Pancreas (tissue), 10 donors: ENCODE measurements at regions not wholly inside any gene's neighbourhood (a gene's known extent, or its start where the extent isn't known, plus 50 kb on each side); places are given as distances from the start of the nearest gene placed in this dataset.

ENCODE experiments used
- ATAC-seq, 4 donors: fragments of 200-7000 bp; cut with Tn5 transposase; one replicate each; pipeline versions ENCODE4 v1.8.0 to v1.9.1; 2020; ENCODE audit warnings: mild to moderate bottlenecking in 4 of 4, moderate library complexity in 4 of 4
- DNase-seq, 6 donors: peaks; one replicate each; pipeline ENCODE4 v3.0.0-alpha.2; 2020
- FAIRE-seq: peaks from 2 replicates; lab custom pipeline; 2012; peaks lifted over from hg19 to GRCh38; lab: Jason Lieb, UNC
- H3K27ac ChIP-seq, 4 donors: fragments of 200-600 bp; sonication (generic); 1 replicate in 3 of 4; 2 replicates in 1 of 4; pipeline versions ENCODE4 v1.5.0 to v1.8.0; 2020
- H3K27me3 ChIP-seq, 4 donors: fragments of 200-600 bp; one replicate each; pipeline ENCODE4 v1.8.0; 2021
- H3K36me3 ChIP-seq, 3 donors: fragments of 200-600 bp; sonication (generic) in 1 of 3; one replicate each; pipeline versions ENCODE4 v1.5.0 to v1.8.0; 2020 to 2021
- H3K4me1 ChIP-seq, 3 donors: fragments of 200-600 bp; one replicate each; pipeline ENCODE4 v1.8.0; 2021
- H3K4me3 ChIP-seq, 4 donors: fragments of 200-600 bp; sonication (generic) in 2 of 4; one replicate each; pipeline versions ENCODE4 v1.5.0 to v1.8.0; 2020 to 2021
- H3K9me3 ChIP-seq, 4 donors: fragments of 200-600 bp; one replicate each; pipeline ENCODE4 v1.8.0; 2021
- WGBS, 2 donors: extraction: QIAGEN DNeasy Blood & Tissue Kit; methylation state at CpG; one replicate each; pipeline ENCODE4 v1.1.7; 2013; 5-methylcytosine and 5-hydroxymethylcytosine counted together
- intact Hi-C, 3 donors: fragments of 100-400 bp; cut with DNase I; formaldehyde crosslinking; loops; one replicate each; pipeline versions ENCODE4 v1.11.1 to v1.14.2; 2022
- TF ChIP-seq, protein P1 (sequence below), 4 donors: fragments of 200-600 bp; sonication (generic) in 3 of 4; IDR thresholded peaks; one replicate each; pipeline versions ENCODE4 v1.5.0 to v1.8.0; 2021; ENCODE audit warnings: antibody characterized with exemption in 4 of 4
- donor health status: healthy with polysubstance abuse.
- donor health status: DM: no; HTN: no; CAD: no; lungs with moderate emphysema.
- donor health status: DM: no; HTN: no; CAD: no.
- donor health status: control.
- donor health status: control.
- donor health status: Bipolar disorder and iron deficiency.
- donor health status: DM: yes; HTN: yes; CAD: no.
- donor health status: DM: no; HTN: no; CAD: no.
- donor health status: DM: no; HTN: no; CAD: no.
- donor health status: DM: yes; HTN: yes; CAD: no.

DNA sequence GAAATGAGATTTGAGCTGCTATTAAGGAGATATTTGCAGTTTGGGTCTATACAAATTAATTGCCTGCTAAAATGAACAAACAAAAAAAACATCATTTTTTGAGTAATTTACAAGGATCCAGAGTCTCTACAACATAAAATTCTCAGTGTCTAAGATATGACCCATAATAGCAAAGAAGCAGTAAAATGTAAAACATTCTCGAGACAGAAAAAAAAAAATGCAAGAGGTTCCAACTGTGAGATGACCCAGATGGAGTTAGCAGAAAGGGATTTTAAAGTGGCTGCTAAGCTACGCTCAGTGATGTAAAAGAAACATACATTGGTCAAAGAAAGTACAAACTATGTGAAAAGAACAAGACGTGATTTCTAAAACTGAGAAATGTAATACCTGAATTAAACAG, 471.0 kb downstream of the SH2D4B start:
- H3K4me1 ChIP-seq = no peaks in the 10 kb centered on the region
- DNase-seq (no peak), FAIRE-seq (no peak), ATAC-seq (no peak)
- no peak overlapping the region for H3K4me3 ChIP-seq
- intact Hi-C loops = no loop called here
- TF ChIP-seq, protein P1, sequence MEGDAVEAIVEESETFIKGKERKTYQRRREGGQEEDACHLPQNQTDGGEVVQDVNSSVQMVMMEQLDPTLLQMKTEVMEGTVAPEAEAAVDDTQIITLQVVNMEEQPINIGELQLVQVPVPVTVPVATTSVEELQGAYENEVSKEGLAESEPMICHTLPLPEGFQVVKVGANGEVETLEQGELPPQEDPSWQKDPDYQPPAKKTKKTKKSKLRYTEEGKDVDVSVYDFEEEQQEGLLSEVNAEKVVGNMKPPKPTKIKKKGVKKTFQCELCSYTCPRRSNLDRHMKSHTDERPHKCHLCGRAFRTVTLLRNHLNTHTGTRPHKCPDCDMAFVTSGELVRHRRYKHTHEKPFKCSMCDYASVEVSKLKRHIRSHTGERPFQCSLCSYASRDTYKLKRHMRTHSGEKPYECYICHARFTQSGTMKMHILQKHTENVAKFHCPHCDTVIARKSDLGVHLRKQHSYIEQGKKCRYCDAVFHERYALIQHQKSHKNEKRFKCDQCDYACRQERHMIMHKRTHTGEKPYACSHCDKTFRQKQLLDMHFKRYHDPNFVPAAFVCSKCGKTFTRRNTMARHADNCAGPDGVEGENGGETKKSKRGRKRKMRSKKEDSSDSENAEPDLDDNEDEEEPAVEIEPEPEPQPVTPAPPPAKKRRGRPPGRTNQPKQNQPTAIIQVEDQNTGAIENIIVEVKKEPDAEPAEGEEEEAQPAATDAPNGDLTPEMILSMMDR (IDR thresholded peaks at IDR 0.05) = no peak
- no peaks in the 10 kb centered on the region for H3K9me3 ChIP-seq
- no peak overlapping the region for H3K27ac ChIP-seq
- no peaks in the 10 kb centered on the region for H3K27me3 ChIP-seq
- WGBS, 2 donors = 60 to 69% methylated on average over 3 of the region's 3 CpGs
- no peaks in the 10 kb centered on the region for H3K36me3 ChIP-seq

DNA sequence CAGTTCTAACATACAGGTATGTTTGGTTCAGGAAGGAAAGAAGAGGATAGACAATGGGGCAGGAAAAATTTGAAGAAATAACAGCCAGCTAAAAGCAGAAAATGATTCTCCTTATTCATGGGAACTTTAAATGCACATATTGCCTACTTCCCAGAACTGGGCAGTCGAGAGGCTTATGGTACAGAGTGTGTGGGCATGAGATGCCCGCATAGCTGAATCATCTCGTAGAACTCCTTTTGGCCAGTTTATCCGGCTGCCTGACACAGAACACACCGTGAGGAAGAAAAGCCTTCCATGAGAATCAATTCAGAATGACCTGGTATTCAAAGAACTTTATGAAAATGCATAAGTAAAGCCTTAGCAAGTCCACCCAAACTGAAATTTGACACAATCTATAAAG, 471.6 kb downstream of the SH2D4B start:
- TF ChIP-seq, protein P1 (IDR thresholded peaks at IDR 0.05) = no peak
- WGBS, 2 donors = 77 to 88% methylated on average over 5 of the region's 5 CpGs
- no peak overlapping the region for H3K4me3 ChIP-seq
- no peaks in the 10 kb centered on the region for H3K36me3 ChIP-seq
- FAIRE-seq (no peak), ATAC-seq (no peak), DNase-seq (no peak)
- H3K9me3 ChIP-seq = no peaks in the 10 kb centered on the region
- intact Hi-C loops = no loop called here
- no peak overlapping the region for H3K27ac ChIP-seq
- H3K4me1 ChIP-seq = no peaks in the 10 kb centered on the region
- H3K27me3 ChIP-seq = no peaks in the 10 kb centered on the region

DNA sequence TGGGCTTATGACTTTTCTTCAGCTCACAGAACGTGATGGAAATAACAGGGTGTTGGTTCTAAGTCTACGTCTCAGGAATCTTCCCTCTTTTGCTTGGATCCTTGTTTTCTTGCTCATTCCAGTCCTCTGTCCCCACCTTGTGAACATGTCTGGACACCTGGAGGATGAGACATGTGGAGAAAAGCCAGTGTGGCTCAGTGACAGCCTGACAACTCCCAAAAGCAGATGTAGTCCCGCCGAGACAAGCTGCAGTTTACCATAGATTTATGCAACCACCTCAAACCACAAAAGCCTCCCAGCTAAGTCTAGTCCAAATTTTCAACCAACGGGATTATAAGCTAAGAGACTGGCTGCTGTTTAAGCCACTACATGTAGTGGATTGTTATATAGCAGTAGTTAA, 476.1 kb downstream of the SH2D4B start:
- intact Hi-C loops = no loop called here
- Histone ChIP-seq H3K4me1 (no peaks in the 10 kb centered on the region), H3K36me3 (no peaks in the 10 kb centered on the region), H3K27me3 (no peaks in the 10 kb centered on the region), H3K27ac (no peak overlapping the region), H3K4me3 (no peak overlapping the region), H3K9me3 (no peaks in the 10 kb centered on the region)
- FAIRE-seq (no peak), DNase-seq (no peak), ATAC-seq (no peak)
- TF ChIP-seq, protein P1 (IDR thresholded peaks at IDR 0.05) = no peak
- 62 to 75% methylated on average over 5 of the region's 5 CpGs for WGBS, 2 donors

DNA sequence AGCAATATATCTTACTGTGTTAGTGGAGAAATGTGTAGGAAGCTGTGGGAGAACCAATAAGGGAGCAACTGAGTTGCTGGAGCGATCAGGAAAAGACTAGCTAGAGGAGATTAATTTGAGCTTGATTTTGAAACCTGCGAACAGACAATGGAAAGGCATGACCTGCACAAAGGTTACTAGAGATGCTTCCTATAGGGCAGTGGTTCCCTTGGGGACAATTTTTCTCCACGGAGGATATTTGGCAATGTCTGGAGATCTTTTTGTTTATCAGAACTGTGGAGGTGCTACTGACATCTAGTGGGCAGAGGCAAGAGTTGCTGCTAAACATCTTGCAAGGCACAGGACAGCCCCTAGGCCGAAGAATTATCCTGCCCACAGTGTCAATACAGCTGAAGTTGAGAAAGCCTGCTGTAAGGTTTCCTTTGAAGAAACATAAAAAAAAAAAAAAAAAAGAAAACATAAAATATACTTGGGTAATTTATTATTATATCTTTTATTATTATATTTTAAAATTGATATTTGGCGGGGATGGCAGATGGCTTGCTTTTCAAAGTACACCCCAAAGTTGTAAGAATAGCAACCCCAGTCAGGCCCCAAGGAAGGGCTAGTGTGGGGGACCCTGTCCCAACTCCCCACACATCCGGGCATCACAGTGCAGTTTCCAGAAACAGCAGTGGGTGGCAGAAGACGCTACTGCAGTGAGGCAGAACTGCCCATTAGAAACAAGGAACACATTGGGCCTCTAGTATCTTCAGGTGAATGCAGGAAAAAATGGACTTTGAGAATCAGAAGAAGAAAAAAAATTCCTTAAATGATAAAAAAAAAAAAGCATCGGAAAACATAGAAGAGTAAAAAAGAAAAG, 481.6 kb downstream of the SH2D4B start:
- DNase-seq (peak in 2 of 6 donors; percentile 2 to 23), FAIRE-seq (no peak), ATAC-seq (peak; percentile 58 to 88 (median 82))
- WGBS, 2 donors = 52 to 55% methylated on average over 8 of the region's 8 CpGs
- intact Hi-C loops = no loop called here
- Histone ChIP-seq H3K27ac (no peak overlapping the region), H3K4me3 (no peak overlapping the region), H3K9me3 (no peaks in the 10 kb centered on the region), H3K4me1 (no peaks in the 10 kb centered on the region), H3K27me3 (no peaks in the 10 kb centered on the region), H3K36me3 (no peaks in the 10 kb centered on the region)
- TF ChIP-seq, protein P1 (IDR thresholded peaks at IDR 0.05) = peak; percentile 37 to 60 (median 44)
